Neural progenitor cell (in vitro differentiated cells): ENCODE measurements at regions not wholly inside any gene's neighbourhood (a gene's known extent, or its start where the extent isn't known, plus 50 kb on each side); places are given as distances from the start of the nearest gene placed in this dataset.

Experiments
- DNase-seq: peaks from one replicate; pipeline ENCODE4 v3.0.0-alpha.2; 2016; ENCODE audit warnings: low spot score
- H2AFZ ChIP-seq: fragments of 200-600 bp; sonication (generic); replicated peaks from 2 replicates; pipeline ENCODE4 v1.6.1; 2016; ENCODE audit warnings: antibody characterized with exemption
- H3F3A ChIP-seq: fragments of 200-600 bp; sonication (generic); 2 replicates; pipeline ENCODE4 v1.6.1; 2016; ENCODE audit warnings: antibody characterized with exemption, low read depth
- H3K27ac ChIP-seq: fragments of 200-600 bp; sonication (generic); 2 replicates; pipeline ENCODE4 v1.5.1; 2016; ENCODE audit warnings: mild to moderate bottlenecking
- H3K27me3 ChIP-seq: fragments of 200-600 bp; sonication (generic); 2 replicates; pipeline ENCODE4 v1.6.1; 2016; ENCODE audit warnings: mild to moderate bottlenecking, moderate library complexity
- H3K36me3 ChIP-seq: fragments of 200-600 bp; sonication (generic); 2 replicates; pipeline ENCODE4 v1.5.1; 2016
- H3K4me1 ChIP-seq: fragments of 200-600 bp; sonication (generic); 2 replicates; pipeline ENCODE4 v1.6.1; 2016; ENCODE audit warnings: mixed run types
- H3K4me2 ChIP-seq: fragments of 200-600 bp; sonication (generic); 2 replicates; pipeline ENCODE4 v1.6.1; 2016
- H3K4me3 ChIP-seq: fragments of 200-600 bp; sonication (generic); 2 replicates; pipeline ENCODE4 v1.5.1; 2016
- H3K79me2 ChIP-seq: fragments of 200-600 bp; sonication (generic); 2 replicates; pipeline ENCODE4 v1.6.1; 2016; ENCODE audit warnings: low read depth
- H3K9ac ChIP-seq: fragments of 200-600 bp; sonication (generic); 2 replicates; pipeline ENCODE4 v1.6.1; 2016
- H3K9me3 ChIP-seq: fragments of 200-600 bp; sonication (generic); 2 replicates; pipeline ENCODE4 v1.5.1; 2016; ENCODE audit warnings: low read depth
- H4K20me1 ChIP-seq: fragments of 200-600 bp; sonication (generic); 2 replicates; pipeline ENCODE4 v1.6.1; 2016; ENCODE audit warnings: low read depth
- H3K27ac Mint-ChIP-seq: 3 replicates; pipeline ENCODE4 v1.8.0; 2021; ENCODE audit warnings: mixed read lengths
- H3K27me3 Mint-ChIP-seq: 2 replicates; pipeline ENCODE4 v1.8.0; 2022; ENCODE audit warnings: low read depth, mild to moderate bottlenecking, inconsistent platforms, moderate library complexity, mixed read lengths; ENCODE audit not compliant: insufficient read depth
- H3K36me3 Mint-ChIP-seq: 3 replicates; pipeline ENCODE4 v1.8.0; 2021; ENCODE audit warnings: mixed read lengths
- H3K4me1 Mint-ChIP-seq: 3 replicates; pipeline ENCODE4 v1.8.0; 2021; ENCODE audit warnings: mixed read lengths
- H3K4me3 Mint-ChIP-seq: 3 replicates; pipeline ENCODE4 v1.8.0; 2021; ENCODE audit warnings: mild to moderate bottlenecking, moderate library complexity, mixed read lengths
- H3K9me3 Mint-ChIP-seq: 3 replicates; pipeline ENCODE4 v1.8.0; 2020; ENCODE audit warnings: mixed read lengths
- CTCF ChIP-seq: fragments of 200-600 bp; sonication (generic); IDR thresholded peaks from 2 replicates; pipeline ENCODE4 v1.5.1; 2017; ENCODE audit warnings: antibody characterized with exemption, mild to moderate bottlenecking
- EZH2 ChIP-seq: fragments of 200-600 bp; sonication (generic); IDR thresholded peaks from 2 replicates; pipeline ENCODE4 v1.6.1; 2017; ENCODE audit warnings: antibody characterized with exemption, mild to moderate bottlenecking, moderate library complexity
- EZH2phosphoT487 ChIP-seq: fragments of 200-600 bp; sonication (generic); IDR thresholded peaks from 2 replicates; pipeline ENCODE4 v1.6.1; 2017; ENCODE audit warnings: antibody characterized with exemption

- Mint-ChIP-seq H3K4me3 (no peak overlapping the region), H3K9me3 (peaks cover 3% of the 10 kb centered on the region), H3K36me3 (no peaks in the 10 kb centered on the region), H3K27ac (no peak overlapping the region), H3K27me3 (peaks cover 5% of the 10 kb centered on the region), H3K4me1 (no peaks in the 10 kb centered on the region)
- H3K4me3 ChIP-seq: no peak overlapping the region
- no peaks in the 10 kb centered on the region for H3K27me3 ChIP-seq
- no peaks in the 10 kb centered on the region for H3K79me2 ChIP-seq
- no peaks in the 10 kb centered on the region for H3K36me3 ChIP-seq
- H3K4me1 ChIP-seq: peaks cover 6% of the 10 kb centered on the region
- TF ChIP-seq EZH2phosphoT487 (no peak), EZH2 (no peak), CTCF (no peak)
- no peaks in the 10 kb centered on the region for H4K20me1 ChIP-seq
- H3F3A ChIP-seq: no peaks in the 10 kb centered on the region
- no peaks in the 10 kb centered on the region for H3K9me3 ChIP-seq
- no peak for DNase-seq
- no peak overlapping the region for H2AFZ ChIP-seq
- no peak overlapping the region for H3K4me2 ChIP-seq
- H3K9ac ChIP-seq: no peak overlapping the region
- no peak overlapping the region for H3K27ac ChIP-seq
Measured at GRCh38 chr16:79996321-79996720, 395.8 kb upstream of the MAF start.

GRCh38 chr16:79995315-79995714 is 394.8 kb upstream of the MAF start:
- Mint-ChIP-seq H3K9me3 (peaks cover 3% of the 10 kb centered on the region), H3K4me1 (no peaks in the 10 kb centered on the region), H3K27me3 (peaks cover 5% of the 10 kb centered on the region), H3K36me3 (no peaks in the 10 kb centered on the region), H3K4me3 (no peak overlapping the region), H3K27ac (no peak overlapping the region)
- TF ChIP-seq CTCF (no peak), EZH2 (no peak), EZH2phosphoT487 (no peak)
- Histone ChIP-seq H2AFZ (no peak overlapping the region), H3K4me2 (no peak overlapping the region), H3K4me1 (peaks cover 6% of the 10 kb centered on the region), H3K4me3 (no peak overlapping the region), H3K36me3 (no peaks in the 10 kb centered on the region), H3K27ac (no peak overlapping the region), H3K27me3 (no peaks in the 10 kb centered on the region), H3K9ac (no peak overlapping the region), H3K9me3 (no peaks in the 10 kb centered on the region), H3K79me2 (no peaks in the 10 kb centered on the region), H4K20me1 (no peaks in the 10 kb centered on the region), H3F3A (no peaks in the 10 kb centered on the region)
- no peak for DNase-seq

DNA sequence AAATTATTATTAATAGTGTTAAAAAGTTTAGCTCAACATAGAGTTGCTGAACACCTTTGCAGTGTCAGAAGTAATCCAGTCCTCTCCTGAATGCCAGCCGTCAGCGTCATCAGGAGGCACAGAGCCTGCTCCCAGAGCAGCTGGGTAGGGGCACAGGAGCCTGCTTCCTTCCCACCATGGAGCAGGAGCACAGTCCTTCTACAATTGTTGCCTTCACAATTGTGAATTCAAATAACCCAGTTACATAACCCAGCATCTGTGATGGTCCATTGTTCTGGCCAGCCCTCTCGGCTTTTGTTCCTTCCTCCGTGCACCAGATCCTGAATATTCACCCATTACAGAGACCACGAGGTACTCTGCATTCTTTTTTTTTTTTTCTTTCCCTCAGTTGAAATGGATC is 393.9 kb upstream of the MAF start:
- Mint-ChIP-seq H3K4me1 (no peaks in the 10 kb centered on the region), H3K27me3 (peaks cover 5% of the 10 kb centered on the region)

More for the DNA sequence above, 393.9 kb upstream of the MAF start:
- Histone ChIP-seq H2AFZ (no peak overlapping the region), H3K27ac (no peak overlapping the region), H3K79me2 (no peaks in the 10 kb centered on the region), H3F3A (no peaks in the 10 kb centered on the region), H4K20me1 (no peaks in the 10 kb centered on the region), H3K4me3 (no peak overlapping the region), H3K9ac (no peak overlapping the region), H3K4me1 (peaks cover 6% of the 10 kb centered on the region), H3K36me3 (no peaks in the 10 kb centered on the region), H3K9me3 (no peaks in the 10 kb centered on the region), H3K27me3 (no peaks in the 10 kb centered on the region), H3K4me2 (no peak overlapping the region)
- Mint-ChIP-seq H3K36me3 (no peaks in the 10 kb centered on the region), H3K27ac (no peak overlapping the region), H3K4me3 (no peak overlapping the region), H3K9me3 (peaks cover 3% of the 10 kb centered on the region)
- no peak for TF ChIP-seq EZH2
- no peak for TF ChIP-seq CTCF
- no peak for TF ChIP-seq EZH2phosphoT487
- DNase-seq: no peak
